RWPE2 (cell line): ENCODE measurements at regions not wholly inside any gene's neighbourhood (a gene's known extent, or its start where the extent isn't known, plus 50 kb on each side); places are given as distances from the start of the nearest gene placed in this dataset.

Experiments
- ATAC-seq: fragments of 200-7000 bp; cut with Tn5 transposase; 3 replicates; pipeline ENCODE4 v1.9.1; 2021; ENCODE audit warnings: low read depth
- DNase-seq: peaks from one replicate; pipeline ENCODE4 v3.0.0-alpha.2; 2020; ENCODE audit warnings: low spot score
- H3K27ac ChIP-seq: fragments of 450-650 bp; 2 replicates; pipeline ENCODE4 v1.5.1; 2017; ENCODE audit warnings: mild to moderate bottlenecking; ENCODE audit not compliant: poor library complexity, severe bottlenecking
- H3K27me3 ChIP-seq: fragments of 250-450 bp; sonication (Bioruptor Pico); 2 replicates; pipeline ENCODE4 v1.5.1; 2021; ENCODE audit warnings: mild to moderate bottlenecking, moderate library complexity; ENCODE audit not compliant: insufficient read depth, poor library complexity, severe bottlenecking
- H3K36me3 ChIP-seq: fragments of 250-450 bp; sonication (Bioruptor Pico); 2 replicates; pipeline ENCODE4 v1.5.1; 2020; ENCODE audit warnings: low read depth, mild to moderate bottlenecking, moderate library complexity
- H3K4me1 ChIP-seq: fragments of 250-450 bp; sonication (Bioruptor Pico); 2 replicates; pipeline ENCODE4 v1.5.1; 2021; ENCODE audit warnings: mild to moderate bottlenecking, moderate library complexity; ENCODE audit not compliant: insufficient read depth, poor library complexity, severe bottlenecking
- H3K4me3 ChIP-seq: fragments of 250-450 bp; sonication (Bioruptor Pico); 2 replicates; pipeline ENCODE4 v1.5.1; 2021; ENCODE audit warnings: mild to moderate bottlenecking, moderate library complexity; ENCODE audit not compliant: severe bottlenecking
- H3K9me3 ChIP-seq: fragments of 250-450 bp; sonication (Bioruptor Pico); 2 replicates; pipeline ENCODE4 v1.5.1; 2021; ENCODE audit warnings: mild to moderate bottlenecking, moderate library complexity; ENCODE audit not compliant: severe bottlenecking
- TF ChIP-seq, protein P1 (sequence below): fragments of 450-650 bp; IDR thresholded peaks from one replicate; pipeline ENCODE4 v1.5.1; 2017; ENCODE audit warnings: mild to moderate bottlenecking, moderate library complexity; ENCODE audit not compliant: poor library complexity, severe bottlenecking

DNA sequence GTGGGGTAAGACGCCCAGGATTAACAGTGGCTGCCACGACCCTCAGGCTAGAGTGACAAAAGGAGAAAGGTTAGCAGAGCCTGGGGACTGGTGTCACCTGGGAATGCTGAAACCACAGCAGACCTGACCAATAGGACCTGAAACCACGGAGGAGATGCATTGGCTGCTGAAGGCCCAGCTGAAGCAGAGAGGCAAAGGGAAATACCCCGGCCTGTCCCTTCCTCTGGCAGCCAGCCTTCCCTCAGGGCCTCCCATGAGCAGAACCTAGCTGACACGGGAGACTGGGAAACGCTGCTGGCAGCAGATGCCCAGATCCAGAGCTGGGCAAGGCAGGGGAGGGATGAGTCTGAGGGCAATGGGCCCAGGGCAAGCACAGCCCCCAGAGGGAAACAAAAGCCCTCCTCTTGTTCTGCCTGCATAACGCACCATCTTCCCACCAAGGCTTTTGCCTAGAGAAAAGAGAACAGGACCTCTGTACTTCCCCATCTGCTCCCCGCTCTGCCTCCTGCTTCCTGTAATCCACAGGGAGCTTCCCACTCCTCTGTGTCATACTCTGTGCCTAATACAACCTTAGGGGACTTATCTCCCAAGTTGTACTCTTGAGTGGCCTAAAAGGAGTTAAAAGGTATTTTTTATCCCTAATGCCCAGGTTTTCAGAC is 216.2 kb downstream of the ABHD5 start:
- Histone ChIP-seq H3K36me3 (no peaks in the 10 kb centered on the region), H3K9me3 (no peaks in the 10 kb centered on the region), H3K4me1 (no peaks in the 10 kb centered on the region), H3K4me3 (no peak overlapping the region), H3K27ac (no peak overlapping the region), H3K27me3 (no peaks in the 10 kb centered on the region)
- TF ChIP-seq, protein P1, sequence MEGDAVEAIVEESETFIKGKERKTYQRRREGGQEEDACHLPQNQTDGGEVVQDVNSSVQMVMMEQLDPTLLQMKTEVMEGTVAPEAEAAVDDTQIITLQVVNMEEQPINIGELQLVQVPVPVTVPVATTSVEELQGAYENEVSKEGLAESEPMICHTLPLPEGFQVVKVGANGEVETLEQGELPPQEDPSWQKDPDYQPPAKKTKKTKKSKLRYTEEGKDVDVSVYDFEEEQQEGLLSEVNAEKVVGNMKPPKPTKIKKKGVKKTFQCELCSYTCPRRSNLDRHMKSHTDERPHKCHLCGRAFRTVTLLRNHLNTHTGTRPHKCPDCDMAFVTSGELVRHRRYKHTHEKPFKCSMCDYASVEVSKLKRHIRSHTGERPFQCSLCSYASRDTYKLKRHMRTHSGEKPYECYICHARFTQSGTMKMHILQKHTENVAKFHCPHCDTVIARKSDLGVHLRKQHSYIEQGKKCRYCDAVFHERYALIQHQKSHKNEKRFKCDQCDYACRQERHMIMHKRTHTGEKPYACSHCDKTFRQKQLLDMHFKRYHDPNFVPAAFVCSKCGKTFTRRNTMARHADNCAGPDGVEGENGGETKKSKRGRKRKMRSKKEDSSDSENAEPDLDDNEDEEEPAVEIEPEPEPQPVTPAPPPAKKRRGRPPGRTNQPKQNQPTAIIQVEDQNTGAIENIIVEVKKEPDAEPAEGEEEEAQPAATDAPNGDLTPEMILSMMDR = no peak
- ATAC-seq (no peak), DNase-seq (no peak)

DNA sequence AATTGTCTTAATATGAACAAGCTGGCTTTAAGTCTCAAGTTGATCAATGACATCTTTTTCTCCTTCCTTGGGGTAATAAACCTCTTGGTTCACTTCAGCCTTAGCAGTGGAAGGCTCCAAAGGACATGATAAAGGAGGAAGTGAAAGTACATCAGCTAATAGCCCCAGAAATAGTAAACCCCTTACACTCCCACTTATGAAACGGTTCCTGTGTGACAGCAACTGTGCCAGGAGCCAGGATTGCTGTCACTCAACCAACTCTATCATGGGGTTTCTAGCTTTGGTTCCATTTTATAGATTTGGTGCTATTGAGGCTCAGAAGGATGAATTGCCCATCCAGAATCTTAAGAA is 216.7 kb downstream of the ABHD5 start:
- H3K27ac ChIP-seq = no peak overlapping the region
- H3K4me3 ChIP-seq = no peak overlapping the region
- H3K27me3 ChIP-seq = no peaks in the 10 kb centered on the region
- TF ChIP-seq, protein P1 = no peak
- no peak for DNase-seq
- H3K4me1 ChIP-seq = no peaks in the 10 kb centered on the region
- no peaks in the 10 kb centered on the region for H3K36me3 ChIP-seq
- H3K9me3 ChIP-seq = no peaks in the 10 kb centered on the region
- no peak for ATAC-seq

DNA sequence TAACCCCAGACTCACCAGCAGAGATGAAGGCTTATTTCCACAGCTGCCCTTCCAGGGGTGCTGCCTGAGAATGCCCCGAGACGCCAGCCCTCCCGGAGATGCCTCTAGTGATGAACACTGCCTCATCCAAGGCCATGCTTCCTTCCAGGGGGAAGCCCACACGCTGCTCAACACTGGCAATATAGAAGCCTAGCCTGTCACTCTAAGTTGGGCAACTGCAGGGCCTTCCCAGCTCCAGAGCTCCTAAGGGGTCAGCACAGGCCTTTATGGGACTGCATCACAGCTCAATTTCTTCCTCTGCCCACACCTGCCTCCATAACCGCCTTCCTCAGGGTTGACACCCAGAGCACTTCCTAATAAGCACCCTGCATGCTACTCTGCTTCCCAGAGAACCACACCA is 217.7 kb downstream of the ABHD5 start:
- Histone ChIP-seq H3K36me3 (no peaks in the 10 kb centered on the region), H3K4me3 (no peak overlapping the region), H3K4me1 (no peaks in the 10 kb centered on the region), H3K27ac (no peak overlapping the region), H3K27me3 (no peaks in the 10 kb centered on the region), H3K9me3 (no peaks in the 10 kb centered on the region)
- DNase-seq = no peak
- ATAC-seq = no peak
- TF ChIP-seq, protein P1 = no peak

DNA sequence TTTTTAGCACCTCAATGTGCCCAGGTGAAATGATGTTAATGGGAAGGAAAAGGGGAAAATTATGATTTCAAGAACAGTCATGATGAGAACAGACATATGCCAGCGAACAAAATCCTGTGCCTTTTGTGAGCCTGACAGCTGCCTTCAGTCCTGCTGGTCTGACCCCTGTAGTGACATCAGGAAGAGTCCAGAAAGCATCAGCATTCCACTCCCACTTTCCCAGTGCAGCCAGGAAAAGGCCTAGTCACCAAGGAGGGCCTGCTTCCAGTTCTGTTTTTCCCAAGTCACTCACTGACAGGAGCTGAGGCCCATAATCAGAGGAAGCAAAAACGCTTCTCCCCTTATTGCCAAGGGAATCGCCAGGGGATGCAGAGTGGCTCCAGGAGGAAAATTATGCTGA is 218.4 kb downstream of the ABHD5 start:
- H3K4me3 ChIP-seq = no peak overlapping the region
- H3K4me1 ChIP-seq = no peaks in the 10 kb centered on the region
- H3K27me3 ChIP-seq = no peaks in the 10 kb centered on the region
- H3K27ac ChIP-seq = no peak overlapping the region
- TF ChIP-seq, protein P1 = no peak
- no peaks in the 10 kb centered on the region for H3K9me3 ChIP-seq
- ATAC-seq (no peak), DNase-seq (no peak)
- H3K36me3 ChIP-seq = no peaks in the 10 kb centered on the region

DNA sequence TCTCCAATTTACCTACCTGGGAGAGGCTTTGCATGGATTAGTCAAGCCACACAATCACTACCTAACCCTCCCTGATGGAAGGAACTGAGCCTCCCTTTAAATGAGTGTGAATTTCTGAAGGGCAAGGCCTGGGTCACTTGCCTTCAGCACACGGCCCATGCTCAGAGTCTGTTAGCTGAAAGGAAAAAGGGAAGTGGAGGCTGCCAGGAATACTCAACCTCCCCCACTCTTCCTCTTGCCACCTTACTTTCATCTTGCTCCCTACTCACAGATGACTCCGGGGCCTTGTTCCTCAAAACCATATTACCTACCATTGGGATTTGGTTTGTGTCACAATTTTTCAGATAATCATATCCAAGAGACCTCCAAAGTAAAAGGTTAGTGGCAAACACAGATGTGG is 220.0 kb downstream of the ABHD5 start:
- DNase-seq = no peak
- no peaks in the 10 kb centered on the region for H3K9me3 ChIP-seq
- TF ChIP-seq, protein P1 = no peak
- no peak overlapping the region for H3K4me3 ChIP-seq
- H3K27ac ChIP-seq = no peak overlapping the region
- H3K36me3 ChIP-seq = no peaks in the 10 kb centered on the region
- H3K27me3 ChIP-seq = no peaks in the 10 kb centered on the region
- ATAC-seq = no peak
- H3K4me1 ChIP-seq = no peaks in the 10 kb centered on the region
